A549 (cell line): ENCODE measurements at regions not wholly inside any gene's neighbourhood (a gene's known extent, or its start where the extent isn't known, plus 50 kb on each side); places are given as distances from the start of the nearest gene placed in this dataset.

Source experiments
- BHLHE40 ChIP-seq: IDR thresholded peaks from 2 replicates; pipeline ENCODE4 v1.6.1; 2012; ENCODE audit warnings: low read depth, low read length, inconsistent platforms
- FOXS1 ChIP-seq: fragments of 250-450 bp; sonication (Bioruptor Pico); IDR thresholded peaks from 2 replicates; pipeline ENCODE4 v1.5.0; 2020; ENCODE audit warnings: mild to moderate bottlenecking, moderate library complexity
- MYC ChIP-seq: IDR thresholded peaks from 2 replicates; pipeline ENCODE4 v1.6.1; 2012; ENCODE audit warnings: mild to moderate bottlenecking, inconsistent platforms, low read length, improper control_type of control experiment, borderline replicate concordance
- TF ChIP-seq, protein P1 (sequence below): IDR thresholded peaks from 2 replicates; pipeline ENCODE4 v1.6.1; 2012
- TF ChIP-seq, protein P2 (sequence below): fragments of >200 bp; sonication (Bioruptor Twin); formaldehyde crosslinking; IDR thresholded peaks from 3 replicates; pipeline ENCODE4 v1.5.1; 2016

DNA sequence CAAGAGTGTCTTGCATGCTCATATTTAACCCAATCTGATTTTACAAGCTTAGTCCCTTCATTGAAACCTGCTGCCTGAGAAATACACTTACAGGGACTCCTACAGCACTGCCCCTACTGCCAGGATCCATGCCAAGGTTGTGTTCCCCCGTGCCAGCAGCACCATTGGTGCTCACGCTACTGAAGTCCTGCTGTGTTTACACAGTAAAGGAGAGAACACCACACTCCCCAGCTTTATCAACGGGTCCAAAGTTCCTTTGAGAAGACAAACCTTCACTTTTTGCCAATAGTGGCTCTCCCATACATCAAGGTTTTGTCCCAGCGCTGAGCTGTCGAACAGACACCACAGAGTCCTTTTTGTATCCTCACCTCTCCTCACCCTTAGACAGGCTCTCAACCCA, 155.1 kb upstream of the WWC1 start:
- TF ChIP-seq FOXS1 (CRISPR knock-in tag) (no peak), BHLHE40 (no peak), MYC (no peak)
- TF ChIP-seq, protein P1, sequence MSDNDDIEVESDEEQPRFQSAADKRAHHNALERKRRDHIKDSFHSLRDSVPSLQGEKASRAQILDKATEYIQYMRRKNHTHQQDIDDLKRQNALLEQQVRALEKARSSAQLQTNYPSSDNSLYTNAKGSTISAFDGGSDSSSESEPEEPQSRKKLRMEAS = no peak
- TF ChIP-seq, protein P2, sequence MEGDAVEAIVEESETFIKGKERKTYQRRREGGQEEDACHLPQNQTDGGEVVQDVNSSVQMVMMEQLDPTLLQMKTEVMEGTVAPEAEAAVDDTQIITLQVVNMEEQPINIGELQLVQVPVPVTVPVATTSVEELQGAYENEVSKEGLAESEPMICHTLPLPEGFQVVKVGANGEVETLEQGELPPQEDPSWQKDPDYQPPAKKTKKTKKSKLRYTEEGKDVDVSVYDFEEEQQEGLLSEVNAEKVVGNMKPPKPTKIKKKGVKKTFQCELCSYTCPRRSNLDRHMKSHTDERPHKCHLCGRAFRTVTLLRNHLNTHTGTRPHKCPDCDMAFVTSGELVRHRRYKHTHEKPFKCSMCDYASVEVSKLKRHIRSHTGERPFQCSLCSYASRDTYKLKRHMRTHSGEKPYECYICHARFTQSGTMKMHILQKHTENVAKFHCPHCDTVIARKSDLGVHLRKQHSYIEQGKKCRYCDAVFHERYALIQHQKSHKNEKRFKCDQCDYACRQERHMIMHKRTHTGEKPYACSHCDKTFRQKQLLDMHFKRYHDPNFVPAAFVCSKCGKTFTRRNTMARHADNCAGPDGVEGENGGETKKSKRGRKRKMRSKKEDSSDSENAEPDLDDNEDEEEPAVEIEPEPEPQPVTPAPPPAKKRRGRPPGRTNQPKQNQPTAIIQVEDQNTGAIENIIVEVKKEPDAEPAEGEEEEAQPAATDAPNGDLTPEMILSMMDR = no peak
